H1 (cell line): ENCODE measurements at regions not wholly inside any gene's neighbourhood (a gene's known extent, or its start where the extent isn't known, plus 50 kb on each side); places are given as distances from the start of the nearest gene placed in this dataset.

Source experiments
- CTCF ChIA-PET: fragments of 300-600 bp; sonication (Branson Sonifier 250); formaldehyde crosslinking; loops from one replicate; lab custom pipeline; 2021; ENCODE audit not compliant: partially characterized antibody; lab: Charles Lee
- POLR2A ChIA-PET: fragments of 300-600 bp; sonication (Branson Sonifier 250); formaldehyde crosslinking; loops from one replicate; lab custom pipeline; 2021; ENCODE audit warnings: inconsistent platforms; ENCODE audit not compliant: partially characterized antibody; lab: Charles Lee
- DNase-seq, 2 experiments: peaks; one replicate each; pipeline versions ENCODE4 v3.0.0 to v3.0.0-alpha.2; 2010 to 2022; ENCODE audit warnings: low spot score in 2 of 2, low read depth in 1 of 2, mixed read lengths in 1 of 2
- FAIRE-seq: peaks from 2 replicates; lab custom pipeline; 2011; peaks lifted over from hg19 to GRCh38; lab: Jason Lieb, UNC
- H2AFZ ChIP-seq: 2 replicates; pipeline ENCODE4 v1.8.1; 2012; ENCODE audit warnings: low read length, inconsistent platforms
- H2AK5ac ChIP-seq: 2 replicates; pipeline ENCODE4 v1.6.1; 2013; ENCODE audit warnings: low read depth, low read length
- H2BK120ac ChIP-seq: replicated peaks from 2 replicates; pipeline ENCODE3; 2013; ENCODE audit warnings: low read depth, low read length, inconsistent platforms
- H2BK12ac ChIP-seq: 2 replicates; pipeline ENCODE4 v1.6.1; 2013; ENCODE audit warnings: low read depth, low read length
- H2BK15ac ChIP-seq: 2 replicates; pipeline ENCODE4 v1.6.1; 2013; ENCODE audit warnings: low read length
- H2BK20ac ChIP-seq: 2 replicates; pipeline ENCODE4 v1.6.1; 2013; ENCODE audit warnings: low read length
- H2BK5ac ChIP-seq: 2 replicates; pipeline ENCODE4 v1.6.1; 2013; ENCODE audit warnings: low read depth, low read length
- H3K14ac ChIP-seq: 2 replicates; pipeline ENCODE4 v1.6.1; 2013; ENCODE audit warnings: inconsistent platforms; ENCODE audit not compliant: insufficient read length
- H3K18ac ChIP-seq: 2 replicates; pipeline ENCODE4 v1.6.1; 2013; ENCODE audit warnings: low read length; ENCODE audit errors: extremely low read depth
- H3K23ac ChIP-seq: 2 replicates; pipeline ENCODE4 v1.6.1; 2013; ENCODE audit warnings: inconsistent platforms; ENCODE audit not compliant: insufficient read length
- H3K23me2 ChIP-seq: 2 replicates; pipeline ENCODE4 v1.6.1; 2013; ENCODE audit warnings: low read depth, low read length
- H3K27ac ChIP-seq: 2 replicates; pipeline ENCODE4 v1.6.1; 2011; ENCODE audit warnings: low read depth, low read length, inconsistent platforms
- H3K27me3 ChIP-seq, 4 experiments: replicated peaks in 1 of 4; 1 replicate in 1 of 4; 2 replicates in 3 of 4; pipeline versions ENCODE4 v1.6.1 to v1.8.1; 2011 to 2013; ENCODE audit warnings: low read length in 3 of 4, mild to moderate bottlenecking in 3 of 4, inconsistent platforms in 2 of 4, mixed read lengths in 2 of 4, moderate library complexity in 1 of 4; ENCODE audit not compliant: control insufficient read depth in 3 of 4, insufficient read depth in 3 of 4; ENCODE audit errors: extremely low read depth in 1 of 4
- H3K36me3 ChIP-seq, 4 experiments: 2 replicates each; pipeline versions ENCODE4 v1.6.1 to v1.8.1; 2011 to 2013; ENCODE audit warnings: mild to moderate bottlenecking in 4 of 4, low read length in 3 of 4, moderate library complexity in 2 of 4, control low read depth in 1 of 4, inconsistent platforms in 1 of 4; ENCODE audit not compliant: insufficient read depth in 4 of 4, control insufficient read depth in 2 of 4
- H3K4ac ChIP-seq: replicated peaks from 2 replicates; pipeline ENCODE3; 2013; ENCODE audit warnings: low read length, low read depth, mixed read lengths, inconsistent platforms; ENCODE audit not compliant: insufficient read length
- H3K4me1 ChIP-seq, 4 experiments: replicated peaks in 1 of 4; 1 replicate in 1 of 4; 2 replicates in 3 of 4; pipeline versions ENCODE4 v1.6.1 to v1.8.1; 2011 to 2013; ENCODE audit warnings: low read length in 3 of 4, inconsistent platforms in 2 of 4, mixed read lengths in 1 of 4; ENCODE audit not compliant: insufficient read depth in 4 of 4, control insufficient read depth in 3 of 4
- H3K4me2 ChIP-seq, 2 experiments: 2 replicates each; pipeline versions ENCODE4 v1.6.1 to v1.8.1; 2011 to 2013; ENCODE audit warnings: low read depth in 2 of 2, low read length in 2 of 2, control low read depth in 1 of 2, inconsistent platforms in 1 of 2, mild to moderate bottlenecking in 1 of 2; ENCODE audit not compliant: insufficient read depth in 1 of 2
- H3K4me3 ChIP-seq, 4 experiments: fragments of 200-600, 300-600 bp in 1 of 4; sonication (generic), shearing (Covaris generic), sonication (Bioruptor Twin) in 1 of 4; 2 replicates each; pipeline versions ENCODE4 v1.5.1 to v1.8.1; 2011 to 2016; ENCODE audit warnings: low read length in 4 of 4, low read depth in 3 of 4, control low read depth in 2 of 4, inconsistent platforms in 2 of 4, mild to moderate bottlenecking in 2 of 4, mixed read lengths in 1 of 4, moderate library complexity in 1 of 4; ENCODE audit not compliant: insufficient read depth in 2 of 4; ENCODE audit errors: extremely low read depth in 1 of 4
- H3K56ac ChIP-seq: replicated peaks from 2 replicates; pipeline ENCODE3; 2013; ENCODE audit warnings: low read depth, mild to moderate bottlenecking, mixed read lengths, low read length, inconsistent platforms; ENCODE audit not compliant: insufficient read length
- H3K79me1 ChIP-seq: 2 replicates; pipeline ENCODE4 v1.6.1; 2013; ENCODE audit warnings: low read depth, low read length, control low read depth
- H3K79me2 ChIP-seq, 2 experiments: 2 replicates each; pipeline versions ENCODE4 v1.6.1 to v1.8.1; 2012 to 2013; ENCODE audit warnings: low read length in 2 of 2, mild to moderate bottlenecking in 2 of 2, inconsistent platforms in 1 of 2; ENCODE audit not compliant: insufficient read depth in 2 of 2, control insufficient read depth in 1 of 2
- H3K9ac ChIP-seq, 4 experiments: replicated peaks in 1 of 4; 1 replicate in 1 of 4; 2 replicates in 3 of 4; pipeline versions ENCODE4 v1.6.1 to v1.8.1; 2011 to 2013; ENCODE audit warnings: low read depth in 3 of 4, low read length in 3 of 4, control low read depth in 2 of 4, mild to moderate bottlenecking in 2 of 4, moderate library complexity in 2 of 4, inconsistent platforms in 1 of 4; ENCODE audit errors: extremely low read depth in 1 of 4
- H3K9me3 ChIP-seq, 2 experiments: 2 replicates each; pipeline versions ENCODE4 v1.6.1 to v1.8.1; 2012 to 2013; ENCODE audit warnings: mild to moderate bottlenecking in 2 of 2, moderate library complexity in 2 of 2, control low read depth in 1 of 2, inconsistent platforms in 1 of 2, low read depth in 1 of 2, low read length in 1 of 2, mixed read lengths in 1 of 2; ENCODE audit not compliant: insufficient read depth in 2 of 2
- H4K20me1 ChIP-seq, 2 experiments: replicated peaks in 1 of 2; 2 replicates each; pipeline versions ENCODE3 to v1.8.1; 2011 to 2013; ENCODE audit warnings: inconsistent platforms in 2 of 2, low read length in 2 of 2, mild to moderate bottlenecking in 1 of 2; ENCODE audit not compliant: insufficient read depth in 2 of 2, control insufficient read depth in 1 of 2
- H4K5ac ChIP-seq: 2 replicates; pipeline ENCODE4 v1.6.1; 2013; ENCODE audit warnings: low read length, low read depth, mixed read lengths, inconsistent platforms; ENCODE audit not compliant: insufficient read length
- H4K8ac ChIP-seq: 2 replicates; pipeline ENCODE4 v1.8.0; 2013; ENCODE audit warnings: mild to moderate bottlenecking, moderate library complexity, low read length, inconsistent platforms; ENCODE audit not compliant: insufficient read depth; ENCODE audit errors: extremely low read depth
- H4K91ac ChIP-seq: replicated peaks from 2 replicates; pipeline ENCODE3; 2013; ENCODE audit warnings: low read length, mixed read lengths, inconsistent platforms; ENCODE audit not compliant: insufficient read length
- ATF3 ChIP-seq: IDR thresholded peaks from 2 replicates; pipeline ENCODE4 v1.6.1; 2011; ENCODE audit warnings: low read depth, mild to moderate bottlenecking, low read length; ENCODE audit not compliant: insufficient read depth
- BACH1 ChIP-seq: IDR thresholded peaks from 2 replicates; pipeline ENCODE4 v1.6.1; 2012; ENCODE audit warnings: low read length, improper control_type of control experiment
- BRCA1 ChIP-seq: IDR thresholded peaks from 2 replicates; pipeline ENCODE4 v1.6.1; 2012; ENCODE audit warnings: low read depth, low read length, improper control_type of control experiment
- CBX5 ChIP-seq: fragments of 300-800, 300-1000 bp; sonication (generic); IDR thresholded peaks from 2 replicates; pipeline ENCODE4 v1.7.1; 2016; ENCODE audit warnings: antibody characterized with exemption, low read length, low read depth
- CTBP2 ChIP-seq: IDR thresholded peaks from 2 replicates; pipeline ENCODE4 v1.7.0; 2011; ENCODE audit warnings: borderline replicate concordance, mild to moderate bottlenecking, moderate library complexity, mixed read lengths, low read length; ENCODE audit not compliant: insufficient read depth, insufficient read length
- POLR2A ChIP-seq, 2 experiments: IDR thresholded peaks; 1 replicate in 1 of 2; 2 replicates in 1 of 2; pipeline ENCODE4 v1.6.1; 2011; ENCODE audit warnings: low read depth in 2 of 2, low read length in 2 of 2, mild to moderate bottlenecking in 2 of 2; ENCODE audit errors: control extremely low read depth in 1 of 2
- POLR2AphosphoS5 ChIP-seq: IDR thresholded peaks from 2 replicates; pipeline ENCODE4 v1.6.1; 2011; ENCODE audit warnings: low read depth, low read length
- POU5F1 ChIP-seq: IDR thresholded peaks from 2 replicates; pipeline ENCODE4 v1.6.1; 2011; ENCODE audit warnings: low read depth, mild to moderate bottlenecking, low read length, moderate library complexity
- RFX5 ChIP-seq: IDR thresholded peaks from 2 replicates; pipeline ENCODE4 v1.6.1; 2011; ENCODE audit warnings: low read depth, low read length, improper control_type of control experiment, borderline replicate concordance
- SIN3A ChIP-seq, 2 experiments: IDR thresholded peaks in 1 of 2; conservative IDR thresholded peaks in 1 of 2; 2 replicates each; pipeline ENCODE4 v1.6.1; 2011 to 2012; ENCODE audit warnings: low read length in 2 of 2, improper control_type of control experiment in 1 of 2, low read depth in 1 of 2, mild to moderate bottlenecking in 1 of 2
- SIRT6 ChIP-seq: IDR thresholded peaks from one replicate; pipeline ENCODE4 v1.7.1; 2012; ENCODE audit warnings: low read length, inconsistent platforms
- SP4 ChIP-seq: IDR thresholded peaks from 2 replicates; pipeline ENCODE4 v1.6.1; 2012; ENCODE audit warnings: low read length, inconsistent platforms
- SUZ12 ChIP-seq: fragments of 200-600 bp; sonication (generic); IDR thresholded peaks from 2 replicates; pipeline ENCODE4 v1.6.1; 2012; ENCODE audit warnings: mild to moderate bottlenecking, inconsistent platforms, low read length, moderate library complexity, mixed read lengths
- TAF7 ChIP-seq: optimal IDR thresholded peaks from 2 replicates; pipeline ENCODE3; 2011; ENCODE audit warnings: low read depth, mild to moderate bottlenecking, inconsistent platforms, low read length, moderate library complexity, borderline replicate concordance
- TEAD4 ChIP-seq: IDR thresholded peaks from 2 replicates; pipeline ENCODE4 v1.6.1; 2012; ENCODE audit warnings: low read depth, low read length, inconsistent platforms, mixed read lengths
- WGBS, 2 experiments: shearing (Covaris generic) in 1 of 2; methylation state at CpG; one replicate each; pipeline versions ENCODE4 v1.1.6 to v1.1.7; 2013 to 2015; ENCODE audit warnings: low lambda C conversion rate in 2 of 2, mixed read lengths in 2 of 2, inconsistent platforms in 1 of 2, low coverage in 1 of 2, missing lambda C conversion rate in 1 of 2; ENCODE audit not compliant: insufficient replicate concordance in 2 of 2, insufficient coverage in 1 of 2, insufficient read length in 1 of 2; ENCODE audit errors: extremely low coverage in 1 of 2, missing lambda C conversion rate in 1 of 2; 5-methylcytosine and 5-hydroxymethylcytosine counted together

- no peaks in the 10 kb centered on the region for H3K27me3 ChIP-seq
- ChIA-PET POLR2A (no interaction called here), CTCF (interaction anchor here (0.7 to 1.5 kb wide), 2 partner anchors 9 to 12 kb away, joined by 3 to 4 read pairs; no protein-coding TSS in a partner anchor)
- no peak overlapping the region; the same call in 1 of the 2 replicates for H2BK5ac ChIP-seq
- H4K8ac ChIP-seq, result no peak overlapping the region
- H3K18ac ChIP-seq, result no peak overlapping the region
- no peak overlapping the region for H3K56ac ChIP-seq
- no peak overlapping the region for H3K9ac ChIP-seq
- H2AFZ ChIP-seq, result peak overlapping the region; percentile 51; the same call in 1 of the 2 replicates
- no peak overlapping the region for H2AK5ac ChIP-seq
- H3K27ac ChIP-seq, result no peak overlapping the region
- H3K79me1 ChIP-seq, result no peaks in the 10 kb centered on the region
- H2BK120ac ChIP-seq, result no peak overlapping the region
- H3K9me3 ChIP-seq, result no peaks in the 10 kb centered on the region
- no peak overlapping the region for H3K4me3 ChIP-seq
- H2BK20ac ChIP-seq, result no peak overlapping the region
- H3K23ac ChIP-seq, result no peak overlapping the region
- DNase-seq, result no peak
- no peaks in the 10 kb centered on the region for H4K20me1 ChIP-seq
- no peak overlapping the region for H4K5ac ChIP-seq
- no peak overlapping the region for H3K14ac ChIP-seq
- H3K36me3 ChIP-seq, result no peaks in the 10 kb centered on the region
- no peak overlapping the region for H3K4ac ChIP-seq
- 92% methylated on average over 4 of the region's 4 CpGs; no CpG with 5 or more reads in 1 of the 2 experiments for WGBS, 2 experiments
- no peak overlapping the region for H2BK15ac ChIP-seq
- H2BK12ac ChIP-seq, result no peak overlapping the region
- no peak for FAIRE-seq
- H3K4me1 ChIP-seq, result 0 out of 7 replicates have a peak, but pooled peaks cover 0 to 2% (median 0%) of the 10 kb centered on the region in 4 experiments
- no peak overlapping the region for H3K4me2 ChIP-seq
- H3K23me2 ChIP-seq, result no peaks in the 10 kb centered on the region
- no peak overlapping the region for H4K91ac ChIP-seq
- no peaks in the 10 kb centered on the region for H3K79me2 ChIP-seq
- TF ChIP-seq RFX5 (no peak), TEAD4 (no peak), CBX5 (no peak), BACH1 (no peak), BRCA1 (no peak), SIRT6 (no peak), SIN3A (conservative IDR thresholded peaks at IDR 0.05 in 1 of 2, IDR thresholded peaks at IDR 0.05 in 1 of 2; ENCODE audit: low read depth in 1 of 2, low read length in 2 of 2) (no peak), POLR2A (IDR thresholded peaks at IDR 0.05; ENCODE audit: control extremely low read depth in 1 of 2, low read depth in 2 of 2, low read length in 2 of 2) (no peak), TAF7 (no peak), SUZ12 (no peak), POLR2AphosphoS5 (no peak), POU5F1 (no peak), CTBP2 (no peak), ATF3 (no peak), SP4 (no peak)
These were observed 470.4 kb downstream of the IRS1 start for GRCh38 chr2:226329180-226329579.
